Stimulated activated CD4-positive, alpha-beta T cell treated with anti-CD3 and anti-CD28 coated beads, Interleukin-15, amount 100 ng/mL, for 24 hours (primary cell): ENCODE measurements at regions not wholly inside any gene's neighbourhood (a gene's known extent, or its start where the extent isn't known, plus 50 kb on each side); places are given as distances from the start of the nearest gene placed in this dataset.
A peak's percentile ranks its signal among the peaks of the same experiment; 100 is the strongest.

ENCODE experiments used
- DNase-seq: peaks from one replicate; pipeline ENCODE4 v3.0.0-alpha.2; 2020

DNA sequence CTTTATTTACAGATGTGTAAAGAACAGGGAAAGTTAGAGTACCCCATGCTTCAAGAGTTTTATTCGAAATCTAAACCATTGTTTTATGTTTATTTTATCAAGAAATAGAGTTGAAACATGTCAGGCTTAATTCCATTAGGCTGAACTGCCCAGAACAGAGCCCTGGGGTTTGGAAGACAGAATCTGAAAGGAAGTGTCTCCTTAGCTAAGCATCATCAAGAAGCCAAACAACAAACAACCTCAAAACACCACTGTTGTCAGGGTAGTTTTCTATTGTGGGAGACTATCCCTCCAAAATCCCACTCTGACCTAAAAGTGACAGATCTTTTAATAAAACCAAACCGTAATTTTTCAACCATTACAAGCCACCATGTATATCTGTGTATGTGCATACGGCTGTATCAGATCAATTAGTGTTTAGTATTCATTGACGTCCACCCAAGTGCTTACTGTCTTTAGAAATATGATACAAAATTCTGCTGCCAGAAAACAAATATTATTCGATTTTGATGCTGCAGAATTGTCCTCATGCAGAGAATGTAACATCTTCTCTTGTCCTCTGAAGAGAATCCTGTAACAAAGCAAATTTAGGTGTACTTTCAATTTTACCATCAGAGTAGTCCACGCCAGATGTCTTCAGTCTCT is 271.9 kb upstream of the TMEM161B start:
- no peak for DNase-seq

- DNase-seq, result no peak
Measured at GRCh38 chr5:88539693-88540365, 271.2 kb upstream of the TMEM161B start.

GRCh38 chr5:88539026-88539425 is 270.4 kb upstream of the TMEM161B start:
- no peak for DNase-seq

DNA sequence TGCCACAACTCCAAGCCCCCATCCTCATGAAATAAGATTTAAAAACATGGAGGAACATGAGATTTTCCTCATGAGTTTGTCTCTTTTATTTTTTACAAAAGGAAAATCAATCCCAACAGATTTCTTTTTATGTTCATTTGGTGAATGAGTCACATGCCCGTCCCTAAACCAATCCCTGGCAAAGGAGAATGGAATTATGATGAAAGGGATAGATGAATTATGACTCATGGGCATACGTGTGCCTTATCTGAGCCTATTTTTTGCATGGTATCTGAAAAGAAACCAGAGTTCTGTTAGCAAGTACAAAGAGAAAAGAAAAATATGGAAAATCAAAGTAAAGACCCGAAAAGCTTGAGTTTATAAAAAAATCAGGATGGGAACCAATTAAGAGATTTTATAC is 267.5 kb upstream of the TMEM161B start:
- DNase-seq, result no peak

- DNase-seq, result no peak
Measured at GRCh38 chr5:88524941-88525340, 256.3 kb upstream of the TMEM161B start.

DNA sequence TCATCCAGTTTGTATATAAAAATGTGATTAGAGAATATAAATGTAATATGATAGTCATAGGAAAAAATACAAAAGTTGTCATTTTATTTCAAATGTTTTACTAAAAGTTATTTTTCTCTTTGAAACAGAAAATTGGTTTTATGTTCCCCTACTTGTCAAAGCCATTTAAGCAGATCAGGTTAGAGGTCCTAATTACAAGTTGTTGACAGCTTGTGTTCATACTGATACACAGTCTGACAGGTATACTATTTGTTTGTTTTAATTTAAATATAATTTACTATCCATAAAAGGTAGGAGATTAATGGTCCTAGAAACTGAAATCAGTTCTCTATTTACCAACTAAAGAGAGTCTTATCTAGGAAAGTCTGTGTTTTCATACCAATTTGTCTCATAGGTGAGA is 250.4 kb upstream of the TMEM161B start:
- no peak for DNase-seq

DNA sequence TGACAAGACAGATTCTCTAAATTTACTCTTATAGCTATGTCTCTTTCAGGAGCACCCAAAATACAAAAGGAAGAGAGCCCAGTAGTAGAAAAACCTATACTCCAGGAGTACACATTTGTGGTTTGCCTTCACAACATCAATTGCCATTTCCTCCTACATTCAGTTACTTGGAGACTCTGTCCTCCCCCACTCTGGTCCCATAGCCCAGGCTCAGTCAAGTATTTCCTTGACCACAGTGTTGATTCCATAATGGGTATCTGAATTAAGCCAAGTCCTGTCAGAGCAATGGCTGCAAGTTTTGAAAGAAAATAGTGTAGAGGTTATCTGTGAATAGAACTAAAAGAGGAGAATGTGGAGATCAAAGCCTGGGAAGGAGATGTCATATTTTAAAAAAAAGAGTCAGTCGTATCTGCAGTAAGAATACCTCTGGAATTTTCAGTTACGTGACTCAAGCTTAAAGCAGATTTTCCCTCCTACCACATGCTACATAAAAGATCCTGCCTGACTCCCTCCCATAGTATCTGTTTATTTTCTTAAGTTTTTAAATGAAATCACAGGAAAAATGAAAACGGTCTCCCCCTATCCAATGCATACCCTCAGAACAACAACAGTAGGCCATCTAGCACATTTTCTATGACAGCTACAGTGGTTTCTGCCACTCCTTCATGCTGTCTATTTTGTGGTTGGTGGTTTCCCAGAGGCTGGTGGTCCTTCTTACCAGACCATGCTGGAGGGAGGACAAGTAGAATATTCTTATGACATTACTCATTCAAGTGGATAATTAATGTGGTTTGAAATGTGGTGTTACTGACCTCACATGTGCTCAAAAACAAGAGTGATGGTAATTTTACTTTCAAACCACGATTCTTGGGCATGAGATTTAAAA is 249.7 kb upstream of the TMEM161B start:
- no peak for DNase-seq

GRCh38 chr5:88515881-88516819 is 247.5 kb upstream of the TMEM161B start:
- DNase-seq, result no peak

DNA sequence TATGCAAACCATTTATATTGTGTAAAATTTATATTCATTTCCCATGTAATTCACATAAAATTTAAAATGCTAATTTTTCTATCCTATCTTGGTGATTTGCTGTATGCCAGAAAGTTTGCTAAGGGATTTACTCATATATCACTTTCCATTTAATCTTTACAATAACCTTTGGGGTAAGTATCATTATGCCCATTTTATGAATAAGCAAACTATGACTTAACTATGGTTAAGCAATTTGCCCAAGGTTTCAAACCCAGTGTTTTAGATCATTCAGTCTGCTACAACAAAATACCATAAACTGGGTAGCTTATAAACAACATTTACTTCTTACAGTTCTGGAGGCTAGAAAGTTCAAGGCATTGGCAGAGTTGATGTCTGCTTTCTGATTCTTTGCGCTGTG is 246.4 kb upstream of the TMEM161B start:
- no peak for DNase-seq

- no peak for DNase-seq
Measured at GRCh38 chr5:88509403-88509802, 240.8 kb upstream of the TMEM161B start.

DNA sequence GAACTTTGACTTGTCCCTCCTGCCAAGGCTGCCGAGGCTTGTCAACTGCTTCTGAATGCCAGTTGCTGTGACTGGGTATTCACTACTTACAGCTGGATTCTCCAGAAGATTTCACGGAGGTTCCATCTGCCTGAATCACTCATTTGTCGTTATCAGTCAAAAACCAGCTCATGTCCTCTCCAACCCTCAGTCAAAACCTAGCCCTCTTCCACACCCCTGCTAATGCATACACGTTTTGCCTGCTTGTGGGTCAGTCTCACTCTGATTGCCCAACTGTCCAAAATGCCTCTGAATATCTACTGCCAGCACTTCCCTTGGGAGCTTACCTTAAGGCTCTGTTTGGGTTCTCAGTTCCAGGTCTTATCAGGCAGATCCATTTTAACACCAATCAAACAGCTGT is 238.6 kb upstream of the TMEM161B start:
- DNase-seq, result no peak

DNA sequence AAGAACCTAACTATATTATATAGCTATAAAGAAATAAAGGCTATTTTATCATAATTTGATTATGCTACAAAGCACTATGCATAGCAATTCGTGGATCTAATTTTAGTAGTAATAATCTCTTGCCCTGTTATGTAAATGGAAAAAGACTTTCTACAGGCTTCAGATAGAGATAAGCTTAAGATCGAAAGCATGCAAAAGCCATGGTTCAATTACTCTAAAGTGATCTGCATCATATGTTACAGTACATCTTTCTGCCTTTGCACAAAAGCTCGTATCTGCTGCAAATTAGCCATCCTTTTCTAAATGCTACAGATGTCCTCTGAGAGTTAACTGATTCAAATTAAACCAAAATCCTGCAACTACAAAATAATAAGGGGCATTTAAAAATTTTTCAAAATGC is 234.8 kb upstream of the TMEM161B start:
- no peak for DNase-seq

GRCh38 chr5:88503041-88503345 is 234.3 kb upstream of the TMEM161B start:
- DNase-seq, result no peak

- peak; percentile 3 for DNase-seq
Measured at GRCh38 chr5:88502179-88503040, 233.8 kb upstream of the TMEM161B start.

- DNase-seq, result no peak
Measured at GRCh38 chr5:88495810-88496209, 227.2 kb upstream of the TMEM161B start.

DNA sequence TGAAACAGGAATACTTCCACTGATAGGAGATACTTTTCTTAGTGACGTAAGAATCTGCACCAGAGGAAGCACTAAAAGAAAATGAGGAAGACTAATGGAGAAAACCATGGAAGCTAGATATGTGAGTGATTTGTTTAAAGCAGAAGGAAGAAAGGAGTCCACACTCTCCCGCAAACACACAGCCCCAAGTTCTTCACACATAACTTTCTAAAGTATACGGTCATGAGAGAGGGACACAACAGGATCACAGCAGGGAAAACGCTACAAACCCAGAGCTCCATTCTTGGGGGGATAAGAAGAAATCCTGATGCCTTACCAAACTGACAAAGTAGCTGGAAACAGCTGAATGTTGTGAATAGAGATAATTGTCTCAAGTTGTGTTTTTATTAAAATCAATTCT is 222.2 kb upstream of the TMEM161B start:
- DNase-seq, result no peak

GRCh38 chr5:88489364-88489763 is 220.7 kb upstream of the TMEM161B start:
- no peak for DNase-seq

DNA sequence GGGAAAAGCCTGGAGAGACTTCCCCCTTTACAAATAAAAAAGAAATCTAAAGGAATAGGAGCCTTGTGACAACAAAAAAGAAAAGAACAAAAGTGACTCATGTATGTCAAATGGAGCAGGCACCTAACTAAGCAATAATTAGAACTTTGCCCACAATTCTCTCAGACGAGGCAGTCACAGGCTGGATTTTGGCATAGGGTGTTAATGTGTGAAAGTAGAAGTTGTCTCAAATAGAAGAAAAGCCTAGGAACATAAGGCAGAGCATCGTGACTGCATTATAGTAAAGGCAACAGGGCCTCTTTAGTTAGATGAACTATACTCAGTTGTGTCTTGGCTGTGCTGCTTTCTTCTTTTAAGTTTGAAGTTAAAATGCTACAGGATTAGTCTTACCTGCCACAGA is 219.9 kb upstream of the TMEM161B start:
- no peak for DNase-seq

DNA sequence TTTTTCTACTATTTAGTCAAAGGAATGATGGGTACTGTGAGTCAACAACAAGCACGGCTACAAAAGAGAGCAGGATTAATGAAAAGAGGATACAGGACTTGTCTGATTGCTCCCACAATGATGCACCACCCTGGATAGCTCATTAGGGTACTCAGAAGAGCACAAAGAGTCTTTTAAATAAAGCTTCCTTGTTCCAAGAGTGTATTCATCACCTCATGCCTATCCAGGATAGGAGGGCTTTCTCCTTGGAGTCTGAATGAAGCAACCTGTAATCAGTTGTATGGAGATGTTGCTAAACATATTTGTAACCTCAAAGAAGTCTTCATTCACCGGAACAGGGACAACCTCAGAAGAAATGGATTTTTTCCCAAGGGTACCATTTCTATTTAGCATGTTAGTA is 219.5 kb upstream of the TMEM161B start:
- no peak for DNase-seq

GRCh38 chr5:88487066-88487465 is 218.4 kb upstream of the TMEM161B start:
- no peak for DNase-seq

DNA sequence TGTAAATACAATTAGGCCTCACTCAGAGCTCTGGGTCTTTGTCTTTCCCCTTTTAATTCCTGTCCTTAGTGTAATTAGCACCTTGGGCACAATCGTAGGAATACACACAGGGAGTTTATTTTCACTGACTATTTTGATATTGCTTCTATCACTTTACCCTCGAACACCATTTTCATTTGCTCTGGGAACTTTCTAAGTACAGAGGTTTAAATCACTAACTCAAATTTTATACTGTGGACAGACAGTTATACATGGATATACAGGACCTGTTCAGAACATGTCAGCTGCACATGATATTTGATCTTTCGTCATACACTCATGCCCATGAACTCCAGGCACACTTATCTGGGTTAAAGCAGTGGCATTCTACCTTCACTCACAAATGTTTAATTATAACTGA is 217.8 kb upstream of the TMEM161B start:
- no peak for DNase-seq

GRCh38 chr5:88485531-88485930 is 216.9 kb upstream of the TMEM161B start:
- DNase-seq, result no peak
